GM23248 (cell line): ENCODE measurements at regions not wholly inside any gene's neighbourhood (a gene's known extent, or its start where the extent isn't known, plus 50 kb on each side); places are given as distances from the start of the nearest gene placed in this dataset.

Experiments
- DNase-seq: peaks from one replicate; pipeline ENCODE4 v3.0.0-alpha.2; 2015
- H2AFZ ChIP-seq: fragments of 200-600 bp; sonication (generic); 2 replicates; pipeline ENCODE4 v1.6.1; 2016; ENCODE audit warnings: antibody characterized with exemption
- H3F3A ChIP-seq: fragments of 200-600 bp; sonication (generic); 2 replicates; pipeline ENCODE4 v1.6.1; 2016; ENCODE audit warnings: mild to moderate bottlenecking, antibody characterized with exemption, mixed run types; ENCODE audit not compliant: insufficient read depth
- H3K27ac ChIP-seq: fragments of 200-600 bp; sonication (generic); 2 replicates; pipeline ENCODE4 v1.5.1; 2016; ENCODE audit warnings: mild to moderate bottlenecking
- H3K27me3 ChIP-seq: fragments of 200-600 bp; sonication (generic); replicated peaks from 2 replicates; pipeline ENCODE4 v1.6.1; 2016; ENCODE audit warnings: mild to moderate bottlenecking; ENCODE audit not compliant: insufficient read depth
- H3K36me3 ChIP-seq: fragments of 200-600 bp; sonication (generic); 2 replicates; pipeline ENCODE4 v1.6.1; 2016; ENCODE audit warnings: low read depth, mild to moderate bottlenecking
- H3K4me1 ChIP-seq: fragments of 200-600 bp; sonication (generic); 2 replicates; pipeline ENCODE4 v1.6.1; 2016; ENCODE audit warnings: mild to moderate bottlenecking; ENCODE audit not compliant: insufficient read depth
- H3K4me2 ChIP-seq: fragments of 200-600 bp; sonication (generic); one replicate; pipeline ENCODE4 v1.6.1; 2016; ENCODE audit warnings: mild to moderate bottlenecking; ENCODE audit not compliant: unreplicated experiment
- H3K4me3 ChIP-seq: fragments of 200-600 bp; sonication (generic); 2 replicates; pipeline ENCODE4 v1.5.1; 2016; ENCODE audit warnings: mild to moderate bottlenecking
- H3K79me2 ChIP-seq: fragments of 200-600 bp; sonication (generic); 2 replicates; pipeline ENCODE4 v1.6.1; 2016; ENCODE audit warnings: mild to moderate bottlenecking; ENCODE audit not compliant: insufficient read depth
- H3K9ac ChIP-seq: fragments of 200-600 bp; sonication (generic); 2 replicates; pipeline ENCODE4 v1.6.1; 2016; ENCODE audit warnings: mild to moderate bottlenecking
- H3K9me2 ChIP-seq: fragments of 200-600 bp; sonication (generic); 2 replicates; pipeline ENCODE4 v1.6.1; 2016; ENCODE audit warnings: mixed run types, mild to moderate bottlenecking, moderate library complexity; ENCODE audit not compliant: insufficient read depth
- H3K9me3 ChIP-seq: fragments of 200-600 bp; sonication (generic); one replicate; pipeline ENCODE4 v1.6.1; 2017; ENCODE audit warnings: low read depth
- H4K20me1 ChIP-seq: fragments of 200-600 bp; sonication (generic); 2 replicates; pipeline ENCODE4 v1.6.0; 2016; ENCODE audit not compliant: insufficient read depth
- EZH2 ChIP-seq: fragments of 200-600 bp; sonication (generic); IDR thresholded peaks from 2 replicates; pipeline ENCODE4 v1.6.1; 2018; ENCODE audit warnings: antibody characterized with exemption, mild to moderate bottlenecking; ENCODE audit not compliant: insufficient read depth, poor library complexity, severe bottlenecking
- EZH2phosphoT487 ChIP-seq: fragments of 200-600 bp; sonication (generic); IDR thresholded peaks from 2 replicates; pipeline ENCODE4 v1.6.1; 2018; ENCODE audit warnings: antibody characterized with exemption, moderate library complexity, mild to moderate bottlenecking, low read depth; ENCODE audit not compliant: insufficient read depth
- WGBS, 2 experiments: methylation state at CpG; one replicate each; pipeline ENCODE4 v1.1.6; 2015 to 2017; ENCODE audit warnings: low lambda C conversion rate in 2 of 2, low coverage in 1 of 2; ENCODE audit errors: missing lambda C conversion rate in 2 of 2; 5-methylcytosine and 5-hydroxymethylcytosine counted together
- in situ Hi-C: fragments of 300-500 bp; cut with MboI; formaldehyde crosslinking; loops from 2 replicates; pipeline ENCODE4 v1.15.0; 2020

GRCh38 chr3:70716832-70717231 is 404.4 kb upstream of the MDFIC2 start:
- Histone ChIP-seq H3F3A (no peaks in the 10 kb centered on the region), H3K9me3 (no peaks in the 10 kb centered on the region), H3K36me3 (no peaks in the 10 kb centered on the region), H3K4me1 (peaks cover 5% of the 10 kb centered on the region; the same call in 1 of the 2 replicates), H3K9me2 (no peaks in the 10 kb centered on the region), H3K79me2 (no peaks in the 10 kb centered on the region), H3K27ac (no peak overlapping the region), H4K20me1 (no peaks in the 10 kb centered on the region), H3K4me2 (no peak overlapping the region), H3K27me3 (no peaks in the 10 kb centered on the region), H3K4me3 (no peak overlapping the region), H3K9ac (no peak overlapping the region), H2AFZ (0 out of 2 replicates have a peak overlapping the region, but pooled peaks have one; percentile 6)
- in situ Hi-C loops = loop anchor here (25.0 kb wide), 1 partner anchor 870 kb away; the partner anchor contains the start of gene FOXP1
- TF ChIP-seq EZH2 = no peak
- TF ChIP-seq EZH2phosphoT487 = no peak
- WGBS, 2 experiments = 15 to 17% methylated on average over 4 of the region's 4 CpGs
- peak; percentile 67 for DNase-seq

DNA sequence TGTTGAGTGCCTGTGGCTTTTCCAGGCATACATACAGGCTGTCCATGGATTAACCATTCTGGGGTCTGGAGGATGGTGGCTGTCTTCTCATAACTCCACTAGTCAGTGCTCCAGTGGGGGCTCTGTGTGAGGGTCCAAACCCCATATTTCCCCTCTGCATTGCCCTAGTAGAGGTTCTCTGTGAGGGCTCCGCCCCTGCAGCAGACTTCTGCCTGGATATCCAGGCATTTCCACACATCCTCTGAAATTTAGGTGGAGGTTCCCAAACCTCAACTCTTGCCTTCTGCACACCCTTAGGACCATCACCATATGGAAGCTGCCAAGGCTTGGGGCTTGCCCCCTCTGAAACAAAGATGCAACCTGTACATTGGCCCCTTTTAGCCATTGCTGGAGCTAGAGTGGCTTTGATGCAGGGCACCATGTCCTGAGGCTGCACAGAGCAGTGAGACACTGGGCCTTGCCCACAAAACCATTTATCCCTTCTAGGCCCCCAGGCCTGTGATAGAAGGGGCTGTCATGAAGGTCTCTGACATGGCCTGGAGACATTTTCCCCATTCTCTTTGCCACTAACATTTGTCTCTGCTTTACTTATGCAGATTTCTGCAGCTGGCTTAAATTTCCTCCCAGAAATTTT is 400.1 kb upstream of the MDFIC2 start:
- in situ Hi-C loops = loop anchor here (25.0 kb wide), 1 partner anchor 875 kb away; the partner anchor contains the start of gene FOXP1
- WGBS, 2 experiments = 25 to 36% methylated on average over 1 of the region's 1 CpG

DNA sequence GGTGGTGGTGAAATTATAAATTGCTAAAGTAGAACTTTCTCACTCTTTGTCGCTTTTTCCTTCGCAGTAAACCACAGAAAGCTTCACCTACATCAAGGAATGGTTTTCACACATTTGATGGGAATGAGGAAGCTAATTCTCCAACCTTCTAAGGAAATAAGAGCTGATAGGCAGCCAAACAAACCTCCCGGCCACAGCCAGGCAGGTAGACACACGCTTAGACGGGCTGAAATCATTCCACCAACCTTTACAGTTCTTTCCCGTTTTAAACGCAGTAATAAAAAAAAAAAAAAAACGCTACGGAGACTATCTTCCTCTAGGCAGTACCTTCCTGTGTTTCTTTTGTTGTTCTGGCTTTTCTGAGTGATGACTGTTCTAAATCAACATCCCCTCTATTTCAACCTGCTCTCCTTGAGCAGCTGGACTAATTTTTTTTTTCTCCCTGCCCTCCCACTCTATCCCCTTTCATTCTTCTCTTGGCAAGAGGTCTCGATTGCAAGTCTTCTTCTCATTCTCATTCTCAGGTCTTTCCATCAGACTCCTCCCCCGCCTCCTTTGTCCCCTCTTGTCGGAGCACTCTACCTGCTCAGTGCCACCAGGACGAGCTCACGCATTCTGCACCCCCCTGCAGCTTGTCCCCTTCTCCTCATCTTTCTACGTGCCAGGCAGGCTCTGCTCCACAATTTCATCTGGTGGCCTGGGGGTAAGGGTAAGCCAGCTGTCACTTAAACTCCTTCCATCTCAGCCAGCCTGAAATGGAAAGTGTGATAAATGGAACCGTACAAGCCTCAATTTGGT is 391.1 kb upstream of the MDFIC2 start:
- 63 to 64% methylated on average over 16 of the region's 16 CpGs for WGBS, 2 experiments
- Histone ChIP-seq H3K36me3 (no peaks in the 10 kb centered on the region), H3K9ac (no peak overlapping the region), H3K4me1 (no peaks in the 10 kb centered on the region), H3K79me2 (no peaks in the 10 kb centered on the region), H2AFZ (no peak overlapping the region), H3K4me3 (no peak overlapping the region), H3K4me2 (no peak overlapping the region), H4K20me1 (no peaks in the 10 kb centered on the region), H3K9me2 (no peaks in the 10 kb centered on the region), H3K9me3 (no peaks in the 10 kb centered on the region), H3K27me3 (no peaks in the 10 kb centered on the region), H3F3A (no peaks in the 10 kb centered on the region), H3K27ac (no peak overlapping the region)
- in situ Hi-C loops = loop anchor here (25.0 kb wide), 1 partner anchor 884 kb away; the partner anchor contains the start of gene FOXP1
- DNase-seq = no peak
- TF ChIP-seq EZH2 (no peak), EZH2phosphoT487 (no peak)

More for the DNA sequence above, 400.1 kb upstream of the MDFIC2 start:
- no peak for TF ChIP-seq EZH2phosphoT487
- TF ChIP-seq EZH2 = no peak
- Histone ChIP-seq H3K4me2 (no peak overlapping the region), H4K20me1 (no peaks in the 10 kb centered on the region), H3K79me2 (no peaks in the 10 kb centered on the region), H3K9ac (no peak overlapping the region), H2AFZ (no peak overlapping the region), H3K36me3 (no peaks in the 10 kb centered on the region), H3K27me3 (no peaks in the 10 kb centered on the region), H3K4me1 (no peaks in the 10 kb centered on the region), H3K4me3 (no peak overlapping the region), H3F3A (no peaks in the 10 kb centered on the region), H3K9me3 (no peaks in the 10 kb centered on the region), H3K27ac (no peak overlapping the region), H3K9me2 (no peaks in the 10 kb centered on the region)
- no peak for DNase-seq

GRCh38 chr3:70702132-70702531 is 389.7 kb upstream of the MDFIC2 start:
- 29 to 32% methylated on average over 2 of the region's 2 CpGs for WGBS, 2 experiments
- Histone ChIP-seq H4K20me1 (no peaks in the 10 kb centered on the region), H3K4me2 (no peak overlapping the region), H3K9me3 (no peaks in the 10 kb centered on the region), H3K27me3 (no peaks in the 10 kb centered on the region), H3K4me1 (no peaks in the 10 kb centered on the region), H3K9ac (no peak overlapping the region), H3K9me2 (no peaks in the 10 kb centered on the region), H3K79me2 (no peaks in the 10 kb centered on the region), H2AFZ (no peak overlapping the region), H3K4me3 (no peak overlapping the region), H3F3A (no peaks in the 10 kb centered on the region), H3K36me3 (no peaks in the 10 kb centered on the region), H3K27ac (no peak overlapping the region)
- TF ChIP-seq EZH2phosphoT487 (no peak), EZH2 (no peak)
- DNase-seq = peak; percentile 18
- in situ Hi-C loops = loop anchor here (25.0 kb wide), 1 partner anchor 885 kb away; the partner anchor contains the start of gene FOXP1
